Endodermal cell (in vitro differentiated cells): ENCODE measurements at regions not wholly inside any gene's neighbourhood (a gene's known extent, or its start where the extent isn't known, plus 50 kb on each side); places are given as distances from the start of the nearest gene placed in this dataset.

Source experiments
- DNase-seq: peaks from one replicate; pipeline ENCODE4 v3.0.0-alpha.2; 2017
- H3K27ac ChIP-seq: 2 replicates; pipeline ENCODE4 v1.5.1; 2013; ENCODE audit warnings: mild to moderate bottlenecking, low read depth, low read length, moderate library complexity
- H3K27me3 ChIP-seq: 2 replicates; pipeline ENCODE4 v1.6.1; 2013; ENCODE audit warnings: mild to moderate bottlenecking, low read length, moderate library complexity; ENCODE audit not compliant: insufficient read depth, control insufficient read depth, poor library complexity, severe bottlenecking
- H3K36me3 ChIP-seq: 2 replicates; pipeline ENCODE4 v1.7.0; 2013; ENCODE audit warnings: mild to moderate bottlenecking, low read length, moderate library complexity; ENCODE audit not compliant: control insufficient read depth, insufficient read depth
- H3K4me1 ChIP-seq: one replicate; pipeline ENCODE4 v1.7.0; 2013; ENCODE audit warnings: low read length; ENCODE audit not compliant: control insufficient read depth, insufficient read depth
- H3K4me3 ChIP-seq: 2 replicates; pipeline ENCODE4 v1.5.1; 2013; ENCODE audit warnings: mild to moderate bottlenecking, low read length, moderate library complexity
- H3K9ac ChIP-seq: 2 replicates; pipeline ENCODE4 v1.6.1; 2013; ENCODE audit warnings: mild to moderate bottlenecking, low read length, moderate library complexity; ENCODE audit not compliant: poor library complexity, severe bottlenecking; ENCODE audit errors: extremely low read depth
- H3K9me3 ChIP-seq: 2 replicates; pipeline ENCODE4 v1.6.1; 2013; ENCODE audit warnings: mild to moderate bottlenecking, low read length, moderate library complexity; ENCODE audit not compliant: control insufficient read depth
- H3K27ac Mint-ChIP-seq: 2 replicates; pipeline ENCODE4 v1.8.0; 2020; ENCODE audit warnings: mixed read lengths
- H3K27me3 Mint-ChIP-seq: 2 replicates; pipeline ENCODE4 v1.8.0; 2021; ENCODE audit warnings: mild to moderate bottlenecking, mixed read lengths; ENCODE audit not compliant: insufficient read depth
- H3K36me3 Mint-ChIP-seq: 2 replicates; pipeline ENCODE4 v1.8.0; 2020; ENCODE audit warnings: low read depth, mixed read lengths
- H3K4me1 Mint-ChIP-seq: 2 replicates; pipeline ENCODE4 v1.8.0; 2020; ENCODE audit warnings: mixed read lengths
- H3K4me3 Mint-ChIP-seq: 2 replicates; pipeline ENCODE4 v1.8.0; 2020; ENCODE audit warnings: mild to moderate bottlenecking, moderate library complexity, mixed read lengths
- H3K9me3 Mint-ChIP-seq: 2 replicates; pipeline ENCODE4 v1.8.0; 2020; ENCODE audit warnings: mild to moderate bottlenecking, mixed read lengths
- WGBS, 2 experiments: methylation state at CpG; one replicate each; pipeline versions ENCODE4 v1.1.5 to v1.1.7; 2013; ENCODE audit warnings: missing lambda C conversion rate in 2 of 2, mixed read lengths in 1 of 2; ENCODE audit not compliant: insufficient coverage in 1 of 2, insufficient read length in 1 of 2; 5-methylcytosine and 5-hydroxymethylcytosine counted together
- TF ChIP-seq, protein P1 (sequence below): fragments of 200-600 bp; sonication (generic); conservative IDR thresholded peaks from 2 replicates; pipeline ENCODE4 v1.5.0; 2021; ENCODE audit warnings: antibody characterized with exemption, mild to moderate bottlenecking

DNA sequence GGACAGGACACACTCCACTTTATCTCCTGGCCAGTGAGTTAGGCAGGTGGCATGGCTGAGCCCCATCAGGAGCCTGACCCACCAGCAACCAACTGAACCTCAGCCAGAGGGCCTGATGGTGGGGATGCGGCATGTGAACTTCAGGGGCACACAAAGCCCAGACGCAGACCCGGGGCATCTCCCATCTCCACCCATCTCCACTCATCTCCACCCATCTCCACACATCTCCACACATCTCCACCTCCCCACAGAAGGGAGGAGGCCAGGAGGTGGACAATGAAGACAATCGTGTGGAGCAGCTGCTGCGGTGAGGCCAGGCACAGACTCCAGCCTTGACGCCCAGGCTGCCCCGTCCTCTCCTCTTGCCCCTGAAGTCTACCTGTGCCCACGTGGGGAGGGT lies 340.8 kb downstream of the CTTN start:
- Mint-ChIP-seq H3K9me3 (no peaks in the 10 kb centered on the region), H3K36me3 (peaks cover 3% of the 10 kb centered on the region), H3K4me1 (peaks cover 28% of the 10 kb centered on the region), H3K27me3 (no peaks in the 10 kb centered on the region), H3K4me3 (no peak overlapping the region), H3K27ac (no peak overlapping the region)
- Histone ChIP-seq H3K9ac (no peak overlapping the region), H3K36me3 (no peaks in the 10 kb centered on the region), H3K27ac (no peak overlapping the region), H3K4me3 (no peak overlapping the region), H3K27me3 (no peaks in the 10 kb centered on the region), H3K4me1 (peaks cover 5% of the 10 kb centered on the region), H3K9me3 (no peaks in the 10 kb centered on the region)
- whole genome bisulfite sequencing, 2 experiments, result 92 to 100% methylated on average over 3 to 7 of the region's 8 CpGs
- no peak for DNase-seq
- TF ChIP-seq, protein P1, sequence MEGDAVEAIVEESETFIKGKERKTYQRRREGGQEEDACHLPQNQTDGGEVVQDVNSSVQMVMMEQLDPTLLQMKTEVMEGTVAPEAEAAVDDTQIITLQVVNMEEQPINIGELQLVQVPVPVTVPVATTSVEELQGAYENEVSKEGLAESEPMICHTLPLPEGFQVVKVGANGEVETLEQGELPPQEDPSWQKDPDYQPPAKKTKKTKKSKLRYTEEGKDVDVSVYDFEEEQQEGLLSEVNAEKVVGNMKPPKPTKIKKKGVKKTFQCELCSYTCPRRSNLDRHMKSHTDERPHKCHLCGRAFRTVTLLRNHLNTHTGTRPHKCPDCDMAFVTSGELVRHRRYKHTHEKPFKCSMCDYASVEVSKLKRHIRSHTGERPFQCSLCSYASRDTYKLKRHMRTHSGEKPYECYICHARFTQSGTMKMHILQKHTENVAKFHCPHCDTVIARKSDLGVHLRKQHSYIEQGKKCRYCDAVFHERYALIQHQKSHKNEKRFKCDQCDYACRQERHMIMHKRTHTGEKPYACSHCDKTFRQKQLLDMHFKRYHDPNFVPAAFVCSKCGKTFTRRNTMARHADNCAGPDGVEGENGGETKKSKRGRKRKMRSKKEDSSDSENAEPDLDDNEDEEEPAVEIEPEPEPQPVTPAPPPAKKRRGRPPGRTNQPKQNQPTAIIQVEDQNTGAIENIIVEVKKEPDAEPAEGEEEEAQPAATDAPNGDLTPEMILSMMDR, result no peak

DNA sequence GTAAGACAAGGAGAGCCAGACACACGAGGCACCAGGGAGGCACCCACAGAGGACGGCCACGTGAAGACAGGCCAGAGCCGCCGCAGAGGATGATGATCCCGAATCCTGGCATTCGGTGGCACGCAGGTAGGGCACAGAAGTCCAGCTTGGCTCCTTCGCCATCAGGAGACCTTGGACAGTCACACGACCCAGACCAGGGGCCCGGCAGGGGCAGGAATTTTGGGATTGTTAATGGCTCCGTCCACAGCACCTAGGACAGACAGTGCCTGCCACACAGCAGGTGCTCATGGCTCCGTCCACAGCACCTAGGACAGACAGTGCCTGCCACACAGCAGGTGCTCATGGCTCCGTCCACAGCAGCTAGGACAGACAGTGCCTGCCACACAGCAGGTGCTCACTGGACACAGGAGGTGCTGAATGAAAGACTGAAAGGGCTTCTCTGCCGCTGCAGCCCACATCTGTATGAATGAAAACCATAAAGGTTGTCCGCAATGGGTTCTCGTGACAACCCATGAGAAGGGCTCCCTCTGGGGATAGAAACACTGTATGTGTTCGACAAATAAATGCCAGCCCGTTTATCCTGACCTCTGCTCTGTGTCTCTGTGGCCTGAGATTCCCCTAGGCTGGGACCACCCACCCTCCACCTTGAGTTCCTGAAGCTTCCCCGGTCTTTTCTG lies 341.6 kb downstream of the CTTN start:
- Histone ChIP-seq H3K27me3 (no peaks in the 10 kb centered on the region), H3K9me3 (no peaks in the 10 kb centered on the region), H3K9ac (no peak overlapping the region), H3K27ac (no peak overlapping the region), H3K4me1 (peaks cover 5% of the 10 kb centered on the region), H3K4me3 (no peak overlapping the region), H3K36me3 (no peaks in the 10 kb centered on the region)
- Mint-ChIP-seq H3K4me1 (peaks cover 28% of the 10 kb centered on the region), H3K36me3 (peaks cover 3% of the 10 kb centered on the region), H3K9me3 (no peaks in the 10 kb centered on the region), H3K27me3 (no peaks in the 10 kb centered on the region), H3K27ac (no peak overlapping the region), H3K4me3 (no peak overlapping the region)
- TF ChIP-seq, protein P1, result peak; percentile 56
- WGBS, 2 experiments, result 72 to 87% methylated on average over 9 to 20 of the region's 20 CpGs
- no peak for DNase-seq

DNA sequence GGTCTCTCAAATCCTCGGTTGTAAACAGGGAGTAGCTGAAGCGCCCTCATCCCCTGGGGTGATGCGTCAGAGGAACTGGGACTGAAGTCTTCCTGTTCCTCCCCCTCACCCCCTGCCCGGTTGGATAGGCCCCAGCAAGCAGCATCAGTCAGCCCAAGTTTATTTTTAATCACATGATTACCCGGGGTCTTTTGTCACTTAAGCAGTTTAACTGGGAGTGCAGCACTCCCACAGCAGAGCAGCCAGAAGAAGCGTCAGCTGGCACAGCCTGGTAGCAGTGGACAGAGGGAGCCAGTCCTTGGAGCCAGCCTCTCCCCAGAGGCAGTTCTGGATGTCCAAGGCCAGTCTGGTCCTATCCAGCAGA lies 342.1 kb downstream of the CTTN start:
- Mint-ChIP-seq H3K4me1 (peaks cover 28% of the 10 kb centered on the region), H3K36me3 (peaks cover 3% of the 10 kb centered on the region), H3K4me3 (no peak overlapping the region), H3K9me3 (no peaks in the 10 kb centered on the region), H3K27ac (no peak overlapping the region), H3K27me3 (no peaks in the 10 kb centered on the region)
- H3K9me3 ChIP-seq, result no peaks in the 10 kb centered on the region
- H3K9ac ChIP-seq, result no peak overlapping the region
- H3K36me3 ChIP-seq, result no peaks in the 10 kb centered on the region
- peaks cover 5% of the 10 kb centered on the region for H3K4me1 ChIP-seq
- H3K27me3 ChIP-seq, result no peaks in the 10 kb centered on the region
- no peak overlapping the region for H3K27ac ChIP-seq
- DNase-seq, result no peak
- H3K4me3 ChIP-seq, result no peak overlapping the region
- WGBS, 2 experiments, result 83 to 95% methylated on average over 4 to 6 of the region's 6 CpGs
- TF ChIP-seq, protein P1, result peak; percentile 1
